HepG2 (cell line): ENCODE measurements at regions not wholly inside any gene's neighbourhood (a gene's known extent, or its start where the extent isn't known, plus 50 kb on each side); places are given as distances from the start of the nearest gene placed in this dataset.

Experiments used
- FOXK1 ChIP-seq: sonication (generic); formaldehyde crosslinking; IDR thresholded peaks from 2 replicates; pipeline ENCODE4 v1.4.0; 2020; ENCODE audit warnings: low read depth, missing genetic modification reagents, borderline replicate concordance
- FOXP1 ChIP-seq, 2 experiments: fragments of 450-650 bp in 1 of 2; IDR thresholded peaks; 2 replicates each; pipeline ENCODE4 v1.6.1; 2017 to 2018; ENCODE audit warnings: antibody characterized with exemption in 1 of 2
- GATA4 ChIP-seq: sonication (generic); IDR thresholded peaks from 2 replicates; pipeline ENCODE4 v1.6.1; 2016; ENCODE audit warnings: antibody characterized with exemption, low read depth, borderline replicate concordance
- NR3C1 ChIP-seq: sonication (generic); formaldehyde crosslinking; IDR thresholded peaks from 2 replicates; pipeline ENCODE4 v1.4.0; 2020; ENCODE audit warnings: missing genetic modification reagents
- RNF2 ChIP-seq: fragments of 450-650 bp; conservative IDR thresholded peaks from 2 replicates; pipeline ENCODE4 v1.6.1; 2016; ENCODE audit warnings: low read depth
- SOX13 ChIP-seq, 3 experiments: fragments of 450-650 bp in 1 of 3; sonication (generic) in 1 of 3; formaldehyde crosslinking in 1 of 3; IDR thresholded peaks in 2 of 3; conservative IDR thresholded peaks in 1 of 3; 2 replicates each; pipeline versions ENCODE4 v1.5.0 to v1.6.1; 2016 to 2020; ENCODE audit warnings: antibody characterized with exemption in 1 of 3, mild to moderate bottlenecking in 1 of 3, missing compliant biosample characterization in 1 of 3, missing genetic modification reagents in 1 of 3, moderate library complexity in 1 of 3
- SOX5 ChIP-seq: IDR thresholded peaks from 2 replicates; pipeline ENCODE4 v1.6.1; 2016; ENCODE audit warnings: borderline replicate concordance
- SOX6 ChIP-seq, 2 experiments: fragments of 450-650 bp in 1 of 2; sonication (generic) in 1 of 2; formaldehyde crosslinking in 1 of 2; IDR thresholded peaks; 2 replicates each; pipeline versions ENCODE4 v1.4.0 to v1.6.1; 2017 to 2020; ENCODE audit warnings: antibody characterized with exemption in 1 of 2, mild to moderate bottlenecking in 1 of 2, missing genetic modification reagents in 1 of 2
- TCF7L2 ChIP-seq: IDR thresholded peaks from 2 replicates; pipeline ENCODE4 v1.6.1; 2011; ENCODE audit warnings: mild to moderate bottlenecking, low read depth, low read length, moderate library complexity
- ZBTB42 ChIP-seq: sonication (generic); formaldehyde crosslinking; IDR thresholded peaks from 2 replicates; pipeline ENCODE4 v1.5.0; 2020; ENCODE audit warnings: mild to moderate bottlenecking, missing genetic modification reagents
- ZNF234 ChIP-seq: sonication (generic); formaldehyde crosslinking; conservative IDR thresholded peaks from 2 replicates; pipeline ENCODE4 v1.5.1; 2020; ENCODE audit warnings: mild to moderate bottlenecking, missing genetic modification reagents
- ZNF446 ChIP-seq: sonication (generic); formaldehyde crosslinking; IDR thresholded peaks from 2 replicates; pipeline ENCODE4 v1.5.0; 2020; ENCODE audit warnings: mild to moderate bottlenecking, missing genetic modification reagents
- ZNF766 ChIP-seq: sonication (generic); formaldehyde crosslinking; IDR thresholded peaks from 2 replicates; pipeline ENCODE4 v1.5.0; 2020; ENCODE audit warnings: missing genetic modification reagents, borderline replicate concordance
- TF ChIP-seq, protein P1 (sequence below): sonication (generic); formaldehyde crosslinking; IDR thresholded peaks from 2 replicates; pipeline ENCODE4 v1.4.0; 2020; ENCODE audit warnings: missing genetic modification reagents, borderline replicate concordance

DNA sequence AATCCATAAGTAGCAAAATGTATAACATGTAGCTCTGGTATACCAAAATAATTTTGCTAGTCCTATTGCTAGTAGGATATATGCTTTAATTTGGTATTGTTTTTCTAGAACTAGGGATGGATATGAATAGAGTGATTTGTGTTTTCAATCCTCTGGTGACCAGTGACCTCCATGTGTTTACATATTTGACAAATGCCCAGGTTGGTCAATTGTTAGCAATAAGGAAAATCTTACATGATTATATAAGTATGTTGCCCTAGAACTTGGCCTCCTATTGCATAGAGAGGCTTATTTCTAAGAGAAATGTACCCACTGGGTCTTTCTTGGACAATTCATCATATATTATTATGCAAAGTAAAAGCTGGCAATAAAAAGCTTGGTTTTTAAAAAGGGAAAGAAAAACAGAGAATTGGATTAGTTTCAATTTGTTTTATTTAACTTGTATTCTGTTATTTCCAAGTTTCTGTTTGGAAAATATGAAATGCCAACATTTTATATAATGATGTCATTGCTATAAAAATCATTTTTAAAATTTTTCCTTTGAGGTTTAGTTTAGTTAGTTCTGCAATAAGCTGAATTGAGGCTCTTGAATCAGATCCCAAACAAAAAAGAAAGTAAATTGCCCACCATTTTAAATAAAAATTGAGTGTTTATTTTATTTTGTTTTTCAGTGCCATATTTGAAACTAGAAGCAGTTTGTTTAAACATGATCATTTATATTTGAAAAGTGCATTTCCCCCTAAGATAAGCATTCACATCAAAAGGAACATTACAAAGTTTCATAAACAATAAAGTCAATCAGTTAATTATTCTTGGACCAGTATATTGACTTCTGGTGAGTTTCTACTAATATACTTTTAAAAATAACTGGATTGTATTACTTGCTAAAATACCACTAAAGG lies 210.9 kb downstream of the ZC3H11B start (continued):
- TF ChIP-seq, protein P1, sequence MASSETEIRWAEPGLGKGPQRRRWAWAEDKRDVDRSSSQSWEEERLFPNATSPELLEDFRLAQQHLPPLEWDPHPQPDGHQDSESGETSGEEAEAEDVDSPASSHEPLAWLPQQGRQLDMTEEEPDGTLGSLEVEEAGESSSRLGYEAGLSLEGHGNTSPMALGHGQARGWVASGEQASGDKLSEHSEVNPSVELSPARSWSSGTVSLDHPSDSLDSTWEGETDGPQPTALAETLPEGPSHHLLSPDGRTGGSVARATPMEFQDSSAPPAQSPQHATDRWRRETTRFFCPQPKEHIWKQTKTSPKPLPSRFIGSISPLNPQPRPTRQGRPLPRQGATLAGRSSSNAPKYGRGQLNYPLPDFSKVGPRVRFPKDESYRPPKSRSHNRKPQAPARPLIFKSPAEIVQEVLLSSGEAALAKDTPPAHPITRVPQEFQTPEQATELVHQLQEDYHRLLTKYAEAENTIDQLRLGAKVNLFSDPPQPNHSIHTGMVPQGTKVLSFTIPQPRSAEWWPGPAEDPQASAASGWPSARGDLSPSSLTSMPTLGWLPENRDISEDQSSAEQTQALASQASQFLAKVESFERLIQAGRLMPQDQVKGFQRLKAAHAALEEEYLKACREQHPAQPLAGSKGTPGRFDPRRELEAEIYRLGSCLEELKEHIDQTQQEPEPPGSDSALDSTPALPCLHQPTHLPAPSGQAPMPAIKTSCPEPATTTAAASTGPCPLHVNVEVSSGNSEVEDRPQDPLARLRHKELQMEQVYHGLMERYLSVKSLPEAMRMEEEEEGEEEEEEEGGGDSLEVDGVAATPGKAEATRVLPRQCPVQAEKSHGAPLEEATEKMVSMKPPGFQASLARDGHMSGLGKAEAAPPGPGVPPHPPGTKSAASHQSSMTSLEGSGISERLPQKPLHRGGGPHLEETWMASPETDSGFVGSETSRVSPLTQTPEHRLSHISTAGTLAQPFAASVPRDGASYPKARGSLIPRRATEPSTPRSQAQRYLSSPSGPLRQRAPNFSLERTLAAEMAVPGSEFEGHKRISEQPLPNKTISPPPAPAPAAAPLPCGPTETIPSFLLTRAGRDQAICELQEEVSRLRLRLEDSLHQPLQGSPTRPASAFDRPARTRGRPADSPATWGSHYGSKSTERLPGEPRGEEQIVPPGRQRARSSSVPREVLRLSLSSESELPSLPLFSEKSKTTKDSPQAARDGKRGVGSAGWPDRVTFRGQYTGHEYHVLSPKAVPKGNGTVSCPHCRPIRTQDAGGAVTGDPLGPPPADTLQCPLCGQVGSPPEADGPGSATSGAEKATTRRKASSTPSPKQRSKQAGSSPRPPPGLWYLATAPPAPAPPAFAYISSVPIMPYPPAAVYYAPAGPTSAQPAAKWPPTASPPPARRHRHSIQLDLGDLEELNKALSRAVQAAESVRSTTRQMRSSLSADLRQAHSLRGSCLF: no peak
- TF ChIP-seq TCF7L2: no peak
- TF ChIP-seq NR3C1 (CRISPR knock-in tag): no peak
- no peak for TF ChIP-seq ZBTB42 (CRISPR knock-in tag)
- TF ChIP-seq FOXK1 (CRISPR knock-in tag): peak; percentile 20; the same call in 1 of the 2 replicates
- no peak for TF ChIP-seq ZNF766 (CRISPR knock-in tag)
- no peak for TF ChIP-seq SOX13 (IDR thresholded peaks at IDR 0.05)
- peak in 1 of 2 experiments; percentile 63; a peak in 1 of 4 replicates for TF ChIP-seq SOX13 (CRISPR knock-in tag; conservative IDR thresholded peaks at IDR 0.05 in 1 of 2, IDR thresholded peaks at IDR 0.05 in 1 of 2)
- no peak for TF ChIP-seq SOX6 (IDR thresholded peaks at IDR 0.05)
- TF ChIP-seq SOX6 (CRISPR knock-in tag; IDR thresholded peaks at IDR 0.05): peak; percentile 32; the same call in 1 of the 2 replicates
- no peak for TF ChIP-seq FOXP1 (IDR thresholded peaks at IDR 0.05)
- TF ChIP-seq FOXP1 (CRISPR knock-in tag; IDR thresholded peaks at IDR 0.05): peak; percentile 55
- no peak for TF ChIP-seq ZNF446
- no peak for TF ChIP-seq ZNF234 (CRISPR knock-in tag)
- TF ChIP-seq GATA4: no peak
- no peak for TF ChIP-seq RNF2
- peak; percentile 39; the same call in 1 of the 2 replicates for TF ChIP-seq SOX5 (CRISPR knock-in tag)
